GM12878 (cell line): ENCODE measurements at regions not wholly inside any gene's neighbourhood (a gene's known extent, or its start where the extent isn't known, plus 50 kb on each side); places are given as distances from the start of the nearest gene placed in this dataset.

Experiments used
- ATAC-seq: fragments of 200-7000 bp; cut with Tn5 transposase; 3 replicates; pipeline ENCODE4 v1.9.1; 2020; ENCODE audit warnings: mild to moderate bottlenecking, moderate library complexity
- BruUV-seq: library from RNA; stranded (reverse); fragments of 400-500 nt; replicated peaks from 2 replicates; lab custom pipeline; 2021; lab: Mats Ljungman, UMichigan
- CTCF ChIA-PET: fragments of 300-600 bp; sonication (Branson Sonifier 250); formaldehyde crosslinking; extraction: SDS; loops from one replicate; lab custom pipeline; 2021; ENCODE audit warnings: inconsistent platforms; lab: Yijun Ruan, JAX
- POLR2A ChIA-PET: fragments of 350-600 bp; formaldehyde crosslinking; extraction: SDS; loops from one replicate; lab custom pipeline; 2021; ENCODE audit warnings: inconsistent platforms; lab: Charles Lee
- RAD21 ChIA-PET: fragments of 300-600 bp; sonication (Branson Sonifier 250); formaldehyde crosslinking; loops from one replicate; lab custom pipeline; 2023; ENCODE audit warnings: antibody characterized with exemption; ENCODE audit not compliant: unreplicated experiment; lab: Charles Lee
- SMC1A ChIA-PET: fragments of 300-600 bp; sonication (Branson Sonifier 250); formaldehyde crosslinking; loops from one replicate; lab custom pipeline; 2023; ENCODE audit not compliant: unreplicated experiment, uncharacterized antibody; lab: Charles Lee
- DNase-seq: peaks from one replicate; pipeline ENCODE4 v3.0.0-alpha.2; 2011; ENCODE audit warnings: low read depth, low spot score
- FAIRE-seq: peaks from 3 replicates; lab custom pipeline; 2011; peaks lifted over from hg19 to GRCh38; lab: Jason Lieb, UNC
- H2AFZ ChIP-seq: 2 replicates; pipeline ENCODE4 v1.6.0; 2011; ENCODE audit warnings: low read depth, low read length, control low read depth; ENCODE audit not compliant: control insufficient read depth
- H3K27ac ChIP-seq: 2 replicates; pipeline ENCODE4 v1.5.1; 2011; ENCODE audit warnings: control low read depth; ENCODE audit not compliant: control insufficient read depth, insufficient read depth
- H3K27me3 ChIP-seq, 2 experiments: replicated peaks in 1 of 2; 2 replicates each; pipeline versions ENCODE4 v1.6.0 to v1.6.1; 2011; ENCODE audit warnings: low read length in 1 of 2; ENCODE audit not compliant: control insufficient read depth in 2 of 2, insufficient read depth in 2 of 2
- H3K36me3 ChIP-seq, 2 experiments: 2 replicates each; pipeline ENCODE4 v1.5.1; 2011; ENCODE audit warnings: low read length in 1 of 2; ENCODE audit not compliant: control insufficient read depth in 2 of 2, insufficient read depth in 2 of 2
- H3K4me1 ChIP-seq: 2 replicates; pipeline ENCODE4 v1.6.1; 2011; ENCODE audit warnings: mild to moderate bottlenecking, low read length, moderate library complexity, mixed read lengths; ENCODE audit not compliant: control insufficient read depth, insufficient read depth
- H3K4me2 ChIP-seq: 2 replicates; pipeline ENCODE4 v1.6.0; 2011; ENCODE audit warnings: control low read depth; ENCODE audit not compliant: control insufficient read depth, insufficient read depth
- H3K4me3 ChIP-seq: fragments of 200-600 bp; sonication (generic); 2 replicates; pipeline ENCODE4 v1.5.1; 2016
- H3K79me2 ChIP-seq: 2 replicates; pipeline ENCODE4 v1.6.0; 2011; ENCODE audit warnings: low read length; ENCODE audit not compliant: control insufficient read depth, insufficient read depth
- H3K9ac ChIP-seq: 2 replicates; pipeline ENCODE4 v1.8.0; 2011; ENCODE audit warnings: low read length, control low read depth, mixed read lengths; ENCODE audit not compliant: control insufficient read depth, insufficient read depth
- H3K9me3 ChIP-seq: replicated peaks from 3 replicates; pipeline ENCODE4 v1.5.1; 2011; ENCODE audit warnings: mild to moderate bottlenecking, low read length; ENCODE audit not compliant: control insufficient read depth, insufficient read depth
- H4K20me1 ChIP-seq: 2 replicates; pipeline ENCODE4 v1.6.0; 2011; ENCODE audit not compliant: control insufficient read depth, insufficient read depth
- BCLAF1 ChIP-seq: fragments of 450-650 bp; IDR thresholded peaks from 2 replicates; pipeline ENCODE4 v1.6.1; 2017; ENCODE audit warnings: antibody characterized with exemption, mild to moderate bottlenecking, moderate library complexity
- BMI1 ChIP-seq: fragments of 450-650 bp; IDR thresholded peaks from 2 replicates; pipeline ENCODE4 v1.6.1; 2016; ENCODE audit warnings: mild to moderate bottlenecking, moderate library complexity, borderline replicate concordance
- CBFB ChIP-seq: IDR thresholded peaks from 2 replicates; pipeline ENCODE4 v1.6.1; 2016; ENCODE audit warnings: antibody characterized with exemption, low read depth
- DPF2 ChIP-seq: fragments of 450-650 bp; IDR thresholded peaks from 2 replicates; pipeline ENCODE4 v1.6.1; 2017; ENCODE audit warnings: mild to moderate bottlenecking
- E4F1 ChIP-seq: fragments of 450-650 bp; IDR thresholded peaks from 2 replicates; pipeline ENCODE4 v1.6.1; 2018; ENCODE audit warnings: borderline replicate concordance, mild to moderate bottlenecking; ENCODE audit not compliant: partially characterized antibody
- MEF2A ChIP-seq: IDR thresholded peaks from 2 replicates; pipeline ENCODE4 v1.6.1; 2011; ENCODE audit warnings: low read depth, mild to moderate bottlenecking, low read length, moderate library complexity; ENCODE audit not compliant: insufficient read depth
- PAX5 ChIP-seq: IDR thresholded peaks from 2 replicates; pipeline ENCODE4 v1.6.1; 2011; ENCODE audit warnings: low read depth, low read length, borderline replicate concordance
- PML ChIP-seq: IDR thresholded peaks from 2 replicates; pipeline ENCODE4 v1.6.1; 2012; ENCODE audit warnings: low read length, inconsistent platforms
- RFX5 ChIP-seq: IDR thresholded peaks from 2 replicates; pipeline ENCODE4 v1.6.1; 2011; ENCODE audit warnings: low read depth, low read length, improper control_type of control experiment
- SMAD1 ChIP-seq: fragments of 450-650 bp; IDR thresholded peaks from 2 replicates; pipeline ENCODE4 v1.6.1; 2018; ENCODE audit warnings: mild to moderate bottlenecking, low read depth; ENCODE audit not compliant: partially characterized antibody
- SRF ChIP-seq, 2 experiments: IDR thresholded peaks; 2 replicates each; pipeline ENCODE4 v1.6.1; 2011; ENCODE audit warnings: low read depth in 2 of 2, low read length in 2 of 2, mild to moderate bottlenecking in 1 of 2, moderate library complexity in 1 of 2
- STAT1 ChIP-seq: fragments of 450-650 bp; conservative IDR thresholded peaks from 2 replicates; pipeline ENCODE4 v1.6.1; 2014; ENCODE audit warnings: antibody characterized with exemption, mild to moderate bottlenecking
- STAT3 ChIP-seq: IDR thresholded peaks from 2 replicates; pipeline ENCODE4 v1.6.1; 2011; ENCODE audit warnings: low read depth, low read length, improper control_type of control experiment
- TCF12 ChIP-seq: IDR thresholded peaks from 2 replicates; pipeline ENCODE4 v1.6.1; 2011; ENCODE audit warnings: low read depth, mild to moderate bottlenecking, low read length
- ZNF622 ChIP-seq: fragments of 450-650 bp; IDR thresholded peaks from 2 replicates; pipeline ENCODE4 v1.6.1; 2017; ENCODE audit warnings: mild to moderate bottlenecking, inconsistent platforms
- WGBS: methylation state at CpG from one replicate; pipeline ENCODE4 v1.1.6; 2016; ENCODE audit warnings: low lambda C conversion rate; ENCODE audit not compliant: insufficient replicate concordance, insufficient coverage; ENCODE audit errors: missing lambda C conversion rate; 5-methylcytosine and 5-hydroxymethylcytosine counted together
- in situ Hi-C: fragments of 300-500 bp; cut with MboI; formaldehyde crosslinking; loops from 9 replicates; pipeline ENCODE4 v1.14.3; 2018; ENCODE audit warnings: mixed read lengths
- intact Hi-C: fragments of 100-400 bp; cut with micrococcal nuclease; formaldehyde crosslinking; loops from one replicate; pipeline ENCODE4 v1.14.2; 2022; ENCODE audit not compliant: unreplicated experiment
- TF ChIP-seq, protein P1 (sequence below): IDR thresholded peaks from 2 replicates; pipeline ENCODE4 v1.6.1; 2012; ENCODE audit warnings: low read depth, low read length, improper control_type of control experiment

- no peak overlapping the region for H2AFZ ChIP-seq
- peaks cover 1% of the 10 kb centered on the region; the same call in 2 of the 3 replicates for H3K9me3 ChIP-seq
- ATAC-seq: no peak
- POLR2A ChIA-PET: no interaction called here
- no peak for DNase-seq
- TF ChIP-seq, protein P1, sequence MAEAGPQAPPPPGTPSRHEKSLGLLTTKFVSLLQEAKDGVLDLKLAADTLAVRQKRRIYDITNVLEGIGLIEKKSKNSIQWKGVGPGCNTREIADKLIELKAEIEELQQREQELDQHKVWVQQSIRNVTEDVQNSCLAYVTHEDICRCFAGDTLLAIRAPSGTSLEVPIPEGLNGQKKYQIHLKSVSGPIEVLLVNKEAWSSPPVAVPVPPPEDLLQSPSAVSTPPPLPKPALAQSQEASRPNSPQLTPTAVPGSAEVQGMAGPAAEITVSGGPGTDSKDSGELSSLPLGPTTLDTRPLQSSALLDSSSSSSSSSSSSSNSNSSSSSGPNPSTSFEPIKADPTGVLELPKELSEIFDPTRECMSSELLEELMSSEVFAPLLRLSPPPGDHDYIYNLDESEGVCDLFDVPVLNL: no peak
- TF ChIP-seq SRF (IDR thresholded peaks at IDR 0.05; ENCODE audit: low read depth in 2 of 2, low read length in 2 of 2) (no peak), TCF12 (no peak), CBFB (no peak), STAT3 (no peak), RFX5 (no peak), STAT1 (no peak), MEF2A (no peak), BCLAF1 (no peak), ZNF622 (no peak), E4F1 (no peak), PAX5 (no peak), DPF2 (no peak), SMAD1 (no peak), BMI1 (no peak), PML (no peak)
- no peak for FAIRE-seq
- H3K79me2 ChIP-seq: no peaks in the 10 kb centered on the region
- H3K27ac ChIP-seq: no peak overlapping the region
- RAD21 ChIA-PET: no interaction called here
- no peaks in the 10 kb centered on the region for H3K27me3 ChIP-seq
- in situ Hi-C loops (no loop called here), intact Hi-C loops (no loop called here)
- no peaks in the 10 kb centered on the region for H4K20me1 ChIP-seq
- no peak overlapping the region for H3K4me2 ChIP-seq
- H3K36me3 ChIP-seq: no peaks in the 10 kb centered on the region
- WGBS: 65% methylated on average over 3 of the region's 3 CpGs
- H3K4me1 ChIP-seq: no peaks in the 10 kb centered on the region
- no peak overlapping the region for H3K4me3 ChIP-seq
- BruUV-seq: no TSS peak
- CTCF ChIA-PET: no interaction called here
- H3K9ac ChIP-seq: no peak overlapping the region
- SMC1A ChIA-PET: no interaction called here
Measured at GRCh38 chr3:31179768-31180167, 285.3 kb upstream of the GADL1 start.
